Activated CD4-positive, alpha-beta memory T cell treated with anti-CD3 and anti-CD28 coated beads for 36 hours (primary cell): ENCODE measurements at regions not wholly inside any gene's neighbourhood (a gene's known extent, or its start where the extent isn't known, plus 50 kb on each side); places are given as distances from the start of the nearest gene placed in this dataset.

ENCODE experiments used
- CTCF ChIA-PET: fragments of 350-600 bp; sonication (Branson Sonifier 250); formaldehyde crosslinking; loops from one replicate; lab custom pipeline; 2021; ENCODE audit warnings: antibody characterized with exemption, inconsistent platforms; lab: Charles Lee
- POLR2A ChIA-PET: fragments of 350-600 bp; sonication (Branson Sonifier 250); formaldehyde crosslinking; loops from one replicate; lab custom pipeline; 2021; ENCODE audit warnings: antibody characterized with exemption; lab: Charles Lee
- DNase-seq: peaks from one replicate; pipeline ENCODE4 v3.0.0-alpha.2; 2020
- H3K27ac Mint-ChIP-seq: one replicate; pipeline ENCODE4 v1.8.0; 2021; ENCODE audit warnings: mixed read lengths
- H3K27me3 Mint-ChIP-seq: one replicate; pipeline ENCODE4 v1.8.0; 2021; ENCODE audit warnings: mixed read lengths
- H3K36me3 Mint-ChIP-seq: one replicate; pipeline ENCODE4 v1.8.0; 2021; ENCODE audit warnings: mixed read lengths
- H3K4me1 Mint-ChIP-seq: one replicate; pipeline ENCODE4 v1.8.0; 2021; ENCODE audit warnings: low read depth, mixed read lengths
- H3K4me3 Mint-ChIP-seq: one replicate; pipeline ENCODE4 v1.8.0; 2021; ENCODE audit warnings: mild to moderate bottlenecking, mixed read lengths
- H3K9me3 Mint-ChIP-seq: one replicate; pipeline ENCODE4 v1.8.0; 2021; ENCODE audit warnings: mixed read lengths
- intact Hi-C: fragments of 100-400 bp; cut with micrococcal nuclease; formaldehyde crosslinking; loops from one replicate; pipeline ENCODE4 v1.15.1; 2023

- no peaks in the 10 kb centered on the region for H3K36me3 Mint-ChIP-seq
- H3K4me3 Mint-ChIP-seq = no peak overlapping the region
- CTCF ChIA-PET = no interaction called here
- no peak for DNase-seq
- H3K27me3 Mint-ChIP-seq = no peaks in the 10 kb centered on the region
- H3K27ac Mint-ChIP-seq = no peak overlapping the region
- intact Hi-C loops = no loop called here
- POLR2A ChIA-PET = no interaction called here
- H3K9me3 Mint-ChIP-seq = peaks cover 7% of the 10 kb centered on the region
- H3K4me1 Mint-ChIP-seq = no peaks in the 10 kb centered on the region
These were observed 1226.3 kb downstream of the PCDH7 start for GRCh38 chr4:31946456-31946855.

- Mint-ChIP-seq H3K4me3 (no peak overlapping the region), H3K27me3 (no peaks in the 10 kb centered on the region), H3K4me1 (no peaks in the 10 kb centered on the region), H3K27ac (no peak overlapping the region), H3K9me3 (peaks cover 7% of the 10 kb centered on the region), H3K36me3 (no peaks in the 10 kb centered on the region)
- ChIA-PET CTCF (no interaction called here), POLR2A (no interaction called here)
- intact Hi-C loops = no loop called here
- DNase-seq = no peak
These were observed 1226.9 kb downstream of the PCDH7 start for GRCh38 chr4:31947101-31947500.

- peaks cover 7% of the 10 kb centered on the region for H3K9me3 Mint-ChIP-seq
- no peak overlapping the region for H3K27ac Mint-ChIP-seq
These were observed 1228.9 kb downstream of the PCDH7 start for GRCh38 chr4:31949045-31949444.

GRCh38 chr4:31955346-31955745, 1235.2 kb downstream of the PCDH7 start:
- DNase-seq = no peak
- Mint-ChIP-seq H3K27me3 (no peaks in the 10 kb centered on the region), H3K4me1 (no peaks in the 10 kb centered on the region), H3K4me3 (no peak overlapping the region), H3K27ac (no peak overlapping the region), H3K36me3 (no peaks in the 10 kb centered on the region), H3K9me3 (peaks cover 5% of the 10 kb centered on the region)
- ChIA-PET POLR2A (no interaction called here), CTCF (no interaction called here)
- intact Hi-C loops = no loop called here

More at GRCh38 chr4:31949045-31949444, 1228.9 kb downstream of the PCDH7 start:
- CTCF ChIA-PET = no interaction called here
- Mint-ChIP-seq H3K36me3 (no peaks in the 10 kb centered on the region), H3K4me3 (no peak overlapping the region), H3K27me3 (no peaks in the 10 kb centered on the region), H3K4me1 (no peaks in the 10 kb centered on the region)
- POLR2A ChIA-PET = no interaction called here
- intact Hi-C loops = no loop called here
- no peak for DNase-seq

- no peaks in the 10 kb centered on the region for H3K27me3 Mint-ChIP-seq
- H3K9me3 Mint-ChIP-seq = peaks cover 8% of the 10 kb centered on the region
- no peaks in the 10 kb centered on the region for H3K4me1 Mint-ChIP-seq
- no peak overlapping the region for H3K27ac Mint-ChIP-seq
- ChIA-PET POLR2A (no interaction called here), CTCF (no interaction called here)
- intact Hi-C loops = no loop called here
- H3K36me3 Mint-ChIP-seq = no peaks in the 10 kb centered on the region
- no peak for DNase-seq
- H3K4me3 Mint-ChIP-seq = no peak overlapping the region
These were observed 1239.8 kb downstream of the PCDH7 start for GRCh38 chr4:31959972-31960371.

- Mint-ChIP-seq H3K9me3 (peaks cover 13% of the 10 kb centered on the region), H3K36me3 (no peaks in the 10 kb centered on the region), H3K27me3 (no peaks in the 10 kb centered on the region), H3K4me1 (no peaks in the 10 kb centered on the region), H3K4me3 (no peak overlapping the region), H3K27ac (no peak overlapping the region)
- POLR2A ChIA-PET = no interaction called here
- CTCF ChIA-PET = no interaction called here
- intact Hi-C loops = no loop called here
- DNase-seq = no peak
These were observed 1244.5 kb downstream of the PCDH7 start for GRCh38 chr4:31964685-31965084.

GRCh38 chr4:31968842-31969241, 1248.7 kb downstream of the PCDH7 start:
- no peaks in the 10 kb centered on the region for H3K4me1 Mint-ChIP-seq
- no peak overlapping the region for H3K4me3 Mint-ChIP-seq
- no peak overlapping the region for H3K27ac Mint-ChIP-seq
- DNase-seq = no peak
- no peaks in the 10 kb centered on the region for H3K36me3 Mint-ChIP-seq
- POLR2A ChIA-PET = no interaction called here
- CTCF ChIA-PET = no interaction called here
- peaks cover 7% of the 10 kb centered on the region for H3K9me3 Mint-ChIP-seq
- no peaks in the 10 kb centered on the region for H3K27me3 Mint-ChIP-seq
- intact Hi-C loops = no loop called here

- no peaks in the 10 kb centered on the region for H3K36me3 Mint-ChIP-seq
- intact Hi-C loops = no loop called here
- peaks cover 5% of the 10 kb centered on the region for H3K9me3 Mint-ChIP-seq
- ChIA-PET POLR2A (no interaction called here), CTCF (no interaction called here)
- no peaks in the 10 kb centered on the region for H3K27me3 Mint-ChIP-seq
- no peak for DNase-seq
- H3K27ac Mint-ChIP-seq = no peak overlapping the region
- no peak overlapping the region for H3K4me3 Mint-ChIP-seq
- H3K4me1 Mint-ChIP-seq = no peaks in the 10 kb centered on the region
These were observed 1254.4 kb downstream of the PCDH7 start for GRCh38 chr4:31974490-31975002.

GRCh38 chr4:31979988-31980387, 1259.8 kb downstream of the PCDH7 start:
- peaks cover 8% of the 10 kb centered on the region for H3K9me3 Mint-ChIP-seq
- ChIA-PET POLR2A (no interaction called here), CTCF (no interaction called here)
- no peaks in the 10 kb centered on the region for H3K36me3 Mint-ChIP-seq
- no peak overlapping the region for H3K4me3 Mint-ChIP-seq
- no peaks in the 10 kb centered on the region for H3K4me1 Mint-ChIP-seq
- intact Hi-C loops = no loop called here
- H3K27ac Mint-ChIP-seq = no peak overlapping the region
- no peaks in the 10 kb centered on the region for H3K27me3 Mint-ChIP-seq
- no peak for DNase-seq

- POLR2A ChIA-PET = no interaction called here
These were observed 1263.1 kb downstream of the PCDH7 start for GRCh38 chr4:31983246-31983645.

GRCh38 chr4:31983677-31984076, 1263.5 kb downstream of the PCDH7 start:
- peaks cover 6% of the 10 kb centered on the region for H3K9me3 Mint-ChIP-seq
- ChIA-PET CTCF (no interaction called here), POLR2A (no interaction called here)
- DNase-seq = no peak
- intact Hi-C loops = no loop called here
- H3K27me3 Mint-ChIP-seq = no peaks in the 10 kb centered on the region
- H3K27ac Mint-ChIP-seq = no peak overlapping the region
- H3K4me1 Mint-ChIP-seq = no peaks in the 10 kb centered on the region
- H3K4me3 Mint-ChIP-seq = no peak overlapping the region
- H3K36me3 Mint-ChIP-seq = no peaks in the 10 kb centered on the region

More at GRCh38 chr4:31983246-31983645, 1263.1 kb downstream of the PCDH7 start:
- Mint-ChIP-seq H3K36me3 (no peaks in the 10 kb centered on the region), H3K27me3 (no peaks in the 10 kb centered on the region), H3K4me1 (no peaks in the 10 kb centered on the region), H3K4me3 (no peak overlapping the region), H3K27ac (no peak overlapping the region), H3K9me3 (peaks cover 6% of the 10 kb centered on the region)
- no peak for DNase-seq
- CTCF ChIA-PET = no interaction called here
- intact Hi-C loops = no loop called here

GRCh38 chr4:31984872-31985271, 1264.7 kb downstream of the PCDH7 start:
- ChIA-PET POLR2A (no interaction called here), CTCF (no interaction called here)
- intact Hi-C loops = no loop called here
- DNase-seq = no peak
- H3K4me1 Mint-ChIP-seq = no peaks in the 10 kb centered on the region
- no peak overlapping the region for H3K4me3 Mint-ChIP-seq
- no peaks in the 10 kb centered on the region for H3K27me3 Mint-ChIP-seq
- H3K9me3 Mint-ChIP-seq = peaks cover 8% of the 10 kb centered on the region
- H3K27ac Mint-ChIP-seq = no peak overlapping the region
- H3K36me3 Mint-ChIP-seq = no peaks in the 10 kb centered on the region

GRCh38 chr4:31995943-31996901, 1276.1 kb downstream of the PCDH7 start:
- H3K4me3 Mint-ChIP-seq = no peak overlapping the region

More at GRCh38 chr4:31995943-31996901, 1276.1 kb downstream of the PCDH7 start:
- intact Hi-C loops = no loop called here
- H3K9me3 Mint-ChIP-seq = peaks cover 12% of the 10 kb centered on the region
- no peaks in the 10 kb centered on the region for H3K4me1 Mint-ChIP-seq
- DNase-seq = no peak
- H3K36me3 Mint-ChIP-seq = no peaks in the 10 kb centered on the region
- ChIA-PET CTCF (interaction anchor here (0.5 kb wide), 1 partner anchor 788 kb away, joined by 3 read pairs; no protein-coding TSS in a partner anchor), POLR2A (no interaction called here)
- H3K27me3 Mint-ChIP-seq = no peaks in the 10 kb centered on the region
- H3K27ac Mint-ChIP-seq = no peak overlapping the region
